ENCODE measurements at regions not wholly inside any gene's neighbourhood (a gene's known extent, or its start where the extent isn't known, plus 50 kb on each side); places are given as distances from the start of the nearest gene placed in this dataset.
"Not testable (repeated sequence)": the region's sequence is repeated elsewhere in the genome, so short reads cannot be mapped to it uniquely, and the experiment has no call there.

DNA sequence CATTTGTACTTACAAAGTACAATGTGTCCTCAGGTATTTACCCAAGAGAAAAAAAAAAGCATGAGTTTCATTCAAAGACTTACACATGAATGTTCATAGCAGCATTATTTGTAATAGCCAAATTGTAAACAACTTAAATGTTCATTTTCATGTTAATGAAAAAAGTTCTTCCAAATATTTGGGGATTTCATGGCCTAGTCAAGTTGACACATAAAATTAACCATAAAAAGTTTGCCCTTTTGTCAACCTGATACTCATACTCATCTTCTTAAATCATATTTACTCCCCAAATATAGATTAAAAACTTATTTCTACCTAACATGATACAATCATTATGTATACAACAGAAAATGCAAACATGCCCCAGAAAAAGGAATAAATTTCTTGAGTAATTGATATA lies 112.5 kb upstream of the EMCN start:
- no peak for DNase-seq

GRCh38 chr4:100609810-100610209 lies 92.0 kb upstream of the EMCN start:
- no peak for DNase-seq

- DNase-seq, result not testable (repeated sequence)
Measured at GRCh38 chr4:100608651-100609050, 90.8 kb upstream of the EMCN start.

- DNase-seq, result no peak
Measured at GRCh38 chr4:100605144-100605543, 87.3 kb upstream of the EMCN start.

GRCh38 chr4:100593935-100594334 lies 76.1 kb upstream of the EMCN start:
- DNase-seq, result no peak

DNA sequence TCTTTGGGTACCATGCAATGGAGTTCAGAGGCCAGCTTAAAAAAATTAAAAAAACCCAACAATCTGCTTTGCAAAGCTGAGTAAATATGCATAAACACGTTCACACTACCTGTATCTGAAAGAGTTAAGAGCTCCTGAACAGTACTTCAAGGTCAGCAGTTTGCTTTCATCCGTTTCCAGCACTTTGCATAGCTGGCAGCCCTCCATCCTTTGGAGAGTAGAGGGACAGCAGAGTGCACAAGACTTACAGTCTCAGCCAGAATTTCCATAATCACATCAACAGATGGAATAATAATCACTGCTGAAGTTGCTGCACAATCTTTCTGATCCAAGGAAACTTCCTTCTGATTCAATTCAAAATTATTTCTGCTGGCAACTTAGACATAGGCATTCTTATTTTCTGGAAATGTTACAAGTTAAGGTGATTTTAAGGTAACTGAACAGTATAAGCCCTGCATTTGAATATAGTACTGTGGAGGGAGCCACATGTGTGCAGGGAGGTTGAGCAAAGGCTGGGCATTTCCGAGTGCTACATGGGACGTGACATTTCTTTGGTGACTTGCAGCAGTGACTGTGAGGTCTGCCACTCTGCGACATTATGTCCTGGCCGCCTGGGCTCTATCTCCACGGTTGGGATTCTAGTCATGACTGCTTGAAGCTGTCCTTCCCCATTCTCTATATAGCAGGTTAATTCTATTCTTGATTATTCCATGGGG lies 73.5 kb upstream of the EMCN start:
- no peak for DNase-seq

DNA sequence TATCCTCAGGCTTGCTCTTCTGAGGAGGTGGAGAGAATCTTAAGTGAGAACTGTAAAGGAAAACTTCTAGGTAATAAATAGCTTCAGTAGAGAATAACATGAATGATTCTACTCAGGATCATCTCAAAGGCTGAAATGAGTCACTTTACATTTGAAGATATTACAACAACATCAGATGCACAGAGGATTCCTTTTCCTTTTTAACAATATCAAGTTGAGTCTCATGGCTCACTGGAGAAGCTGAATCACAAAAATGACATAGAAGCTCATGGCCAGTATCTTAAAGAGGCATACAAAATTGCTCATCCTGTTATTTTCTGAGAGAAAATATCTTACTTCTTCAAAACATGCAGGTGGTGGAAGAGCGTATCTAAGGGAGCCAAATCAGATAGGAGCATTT lies 72.5 kb upstream of the EMCN start:
- no peak for DNase-seq

DNA sequence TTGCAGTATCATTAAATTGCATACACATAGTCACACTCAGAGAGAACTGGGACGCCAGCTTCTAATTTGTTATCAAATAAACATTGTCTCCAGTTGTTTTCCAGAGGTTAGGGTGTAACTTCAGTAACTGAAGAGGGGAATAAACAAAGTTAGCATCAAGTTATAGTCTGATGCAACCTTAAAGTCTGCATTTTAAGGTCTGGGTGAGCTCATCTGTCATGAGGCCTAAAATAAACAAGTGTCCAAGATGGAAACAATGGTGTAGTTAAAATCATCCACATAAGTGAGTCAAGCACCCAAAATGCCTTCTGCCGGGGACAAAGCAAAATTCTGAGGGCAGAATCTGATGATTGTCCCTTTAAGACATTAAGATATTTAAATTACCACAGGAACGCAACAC lies 70.3 kb upstream of the EMCN start:
- DNase-seq, result no peak

GRCh38 chr4:100582146-100582545 lies 64.3 kb upstream of the EMCN start:
- DNase-seq, result no peak

- no peak for DNase-seq
Measured at GRCh38 chr4:100581337-100581736, 63.5 kb upstream of the EMCN start.

DNA sequence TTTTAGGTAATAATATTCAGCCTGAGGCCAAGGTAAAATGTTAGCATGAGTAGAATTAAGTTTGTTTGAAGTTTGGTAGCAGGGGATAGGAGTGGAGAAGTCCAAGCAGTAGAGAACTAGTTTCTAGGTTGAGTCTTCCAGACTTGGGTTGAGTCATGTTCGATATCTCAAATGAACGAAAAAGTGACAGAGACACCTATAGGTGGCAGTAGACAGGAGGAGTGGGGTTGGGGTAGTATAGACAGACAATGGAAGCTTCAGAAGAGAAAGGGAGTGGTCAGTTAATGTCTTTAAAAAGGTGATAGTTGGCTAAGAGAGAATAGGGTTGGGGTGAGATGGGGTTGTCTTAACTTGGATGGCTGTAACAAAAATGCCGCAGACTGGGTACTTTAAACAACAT lies 58.7 kb upstream of the EMCN start:
- DNase-seq, result no peak

- no peak for DNase-seq
Measured at GRCh38 chr4:100574607-100575006, 56.8 kb upstream of the EMCN start.

GRCh38 chr4:100569196-100569595 lies 51.4 kb upstream of the EMCN start:
- DNase-seq, result no peak

All from CD4-positive, alpha-beta T cell treated with Interleukin-17A for 4 hours (primary cell).